Right lobe of liver (tissue), 6 donors: ENCODE measurements at regions not wholly inside any gene's neighbourhood (a gene's known extent, or its start where the extent isn't known, plus 50 kb on each side); places are given as distances from the start of the nearest gene placed in this dataset.

Experiments used
- ATAC-seq, 4 donors: fragments of 200-7000 bp; cut with Tn5 transposase; one replicate each; pipeline ENCODE4 v1.9.1; 2020; ENCODE audit warnings: mild to moderate bottlenecking in 4 of 4, moderate library complexity in 4 of 4
- DNase-seq, 3 donors: peaks; one replicate each; pipeline ENCODE4 v3.0.0-alpha.2; 2020
- H3K27ac ChIP-seq, 3 donors: fragments of 200-600 bp; one replicate each; pipeline ENCODE4 v1.8.0; 2022
- H3K27me3 ChIP-seq, 2 donors: fragments of 200-600 bp; one replicate each; pipeline ENCODE4 v1.8.0; 2022
- H3K36me3 ChIP-seq, 4 donors: fragments of 200-600 bp; sonication (generic) in 1 of 4; one replicate each; pipeline versions ENCODE4 v1.5.1 to v1.8.0; 2017 to 2022; ENCODE audit warnings: control low read depth in 1 of 4
- H3K4me1 ChIP-seq, 4 donors: fragments of 200-600 bp; sonication (generic) in 1 of 4; one replicate each; pipeline versions ENCODE4 v1.5.1 to v1.8.0; 2017 to 2022; ENCODE audit warnings: control low read depth in 1 of 4
- H3K4me3 ChIP-seq, 3 donors: fragments of 200-600 bp; one replicate each; pipeline ENCODE4 v1.8.0; 2022
- H3K9me3 ChIP-seq, 4 donors: fragments of 200-600 bp; sonication (generic) in 1 of 4; one replicate each; pipeline versions ENCODE4 v1.5.1 to v1.8.0; 2017 to 2022; ENCODE audit warnings: control low read depth in 1 of 4
- CTCF ChIP-seq, 4 donors: fragments of 200-600 bp in 3 of 4; fragments of 450-650 bp in 1 of 4; IDR thresholded peaks; one replicate each; pipeline versions ENCODE4 v1.5.1 to v1.8.0; 2016 to 2022; ENCODE audit warnings: antibody characterized with exemption in 4 of 4, mild to moderate bottlenecking in 2 of 4
- POLR2A ChIP-seq: fragments of 450-650 bp; IDR thresholded peaks from one replicate; pipeline ENCODE4 v1.6.1; 2017; ENCODE audit warnings: antibody characterized with exemption, mild to moderate bottlenecking
- WGBS: methylation state at CpG from one replicate; pipeline ENCODE4 v1.1.6; 2018; ENCODE audit warnings: low coverage, low lambda C conversion rate; ENCODE audit not compliant: insufficient coverage; ENCODE audit errors: missing lambda C conversion rate; 5-methylcytosine and 5-hydroxymethylcytosine counted together
- intact Hi-C, 2 donors: fragments of 100-400 bp; cut with DNase I; formaldehyde crosslinking; loops; one replicate each; pipeline versions ENCODE4 v1.11.2 to v1.14.1; 2022
- donor health status: DM: no; HTN: yes; CAD: no.
- donor health status: DM: no; HTN: no; CAD: no.
- donor health status: DM: no; HTN: no; CAD: no.
- donor health status: DM: no; HTN: yes; CAD: no.
- donor health status: DM: no; HTN: yes; CAD: no.

DNA sequence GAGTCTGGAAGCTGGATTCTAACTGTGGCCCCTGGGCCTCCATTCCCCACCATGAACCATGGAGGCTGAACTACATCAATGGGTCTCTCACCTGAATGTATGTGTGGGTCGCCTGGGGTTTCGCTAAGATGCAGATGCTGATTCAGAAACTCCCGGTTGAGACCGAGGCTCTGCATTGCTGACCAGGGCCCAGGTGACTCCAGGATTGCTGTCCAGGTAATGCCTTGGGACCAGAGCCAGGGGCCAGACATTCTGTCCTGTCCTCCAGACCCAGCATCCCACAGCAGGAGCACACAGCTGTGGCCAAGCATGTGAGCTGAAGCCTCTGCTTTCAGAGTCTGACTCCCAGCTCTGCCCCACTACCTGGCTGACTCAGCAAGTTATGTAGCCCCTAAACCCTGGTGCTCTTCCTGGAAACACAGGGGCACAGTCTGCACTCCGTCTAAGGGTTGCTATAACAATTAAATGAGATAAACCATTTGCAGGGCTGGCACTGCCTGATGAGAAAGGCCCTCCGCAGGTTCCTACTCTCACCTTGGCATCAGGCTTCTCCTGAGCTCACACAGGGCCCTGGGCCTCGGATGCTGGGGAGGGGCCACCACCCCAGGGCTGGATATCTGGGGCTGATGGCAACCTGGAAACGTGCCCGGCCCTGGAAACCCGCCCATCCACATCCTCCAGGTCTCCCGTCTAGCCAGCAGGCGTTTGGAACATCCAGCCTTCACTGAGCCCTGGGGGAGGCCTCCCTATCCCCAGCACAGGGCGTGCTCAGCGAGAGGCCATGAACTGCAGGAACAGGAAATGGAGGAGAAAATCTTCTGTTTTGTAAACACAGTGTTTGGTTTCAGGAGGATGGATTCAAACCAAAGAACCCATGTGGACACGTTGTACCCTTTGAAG, 175.7 kb downstream of the DLL1 start:
- peak in 3 of 4 donors; percentile 22 to 67 (median 64) for ATAC-seq

GRCh38 chr6:170114187-170114945, 176.5 kb downstream of the DLL1 start:
- Histone ChIP-seq H3K27ac (no peak overlapping the region), H3K36me3 (no peaks in the 10 kb centered on the region), H3K4me3 (no peak overlapping the region), H3K4me1 (no peaks in the 10 kb centered on the region), H3K27me3 (no peaks in the 10 kb centered on the region), H3K9me3 (no peaks in the 10 kb centered on the region)
- 80% methylated on average over 9 of the region's 9 CpGs for WGBS
- ATAC-seq: no peak
- no peak for TF ChIP-seq POLR2A
- TF ChIP-seq CTCF (IDR thresholded peaks at IDR 0.05): no peak
- peak in 2 of 3 donors; percentile 18 to 23 for DNase-seq
- intact Hi-C loops: no loop called here

More for the DNA sequence above, 175.7 kb downstream of the DLL1 start:
- WGBS: 47% methylated on average over 2 of the region's 15 CpGs
- intact Hi-C loops: no loop called here
- Histone ChIP-seq H3K36me3 (no peaks in the 10 kb centered on the region), H3K9me3 (no peaks in the 10 kb centered on the region), H3K27me3 (no peaks in the 10 kb centered on the region), H3K4me1 (no peaks in the 10 kb centered on the region), H3K27ac (no peak overlapping the region), H3K4me3 (no peak overlapping the region)
- TF ChIP-seq POLR2A (no peak), CTCF (IDR thresholded peaks at IDR 0.05) (no peak)
- DNase-seq: peak in 2 of 3 donors; percentile 45 to 51

DNA sequence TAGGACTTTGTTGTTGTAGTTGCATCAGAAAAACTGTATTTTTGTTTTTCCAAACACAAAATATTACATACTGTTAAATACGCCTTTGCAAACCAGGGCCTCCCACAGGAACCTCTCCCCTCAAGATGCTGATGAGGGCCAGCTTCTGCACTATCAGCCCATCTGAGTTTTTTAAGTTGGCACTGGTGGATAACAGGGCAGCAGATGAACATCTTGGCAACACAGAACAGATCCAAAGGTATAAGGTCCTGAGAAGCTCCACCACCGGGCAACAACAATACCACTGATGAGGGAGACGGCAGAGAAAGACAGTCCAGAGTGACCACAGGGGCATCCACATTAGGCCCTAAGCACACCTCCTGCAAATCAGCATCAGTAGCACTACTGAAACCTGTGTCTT, 177.7 kb downstream of the DLL1 start:
- H3K27ac ChIP-seq: no peak overlapping the region
- H3K4me3 ChIP-seq: no peak overlapping the region
- H3K36me3 ChIP-seq: no peaks in the 10 kb centered on the region
- no peak for TF ChIP-seq CTCF (IDR thresholded peaks at IDR 0.05)
- no peak for TF ChIP-seq POLR2A
- no peaks in the 10 kb centered on the region for H3K27me3 ChIP-seq
- H3K4me1 ChIP-seq: no peaks in the 10 kb centered on the region
- 84% methylated on average over 2 of the region's 3 CpGs for WGBS
- ATAC-seq (no peak), DNase-seq (peak in 2 of 3 donors; percentile 9 to 15)
- no peaks in the 10 kb centered on the region for H3K9me3 ChIP-seq
- intact Hi-C loops: no loop called here

- peak in 1 of 3 donors; percentile 26 for DNase-seq
- Histone ChIP-seq H3K4me3 (no peak overlapping the region), H3K27me3 (no peaks in the 10 kb centered on the region), H3K4me1 (no peaks in the 10 kb centered on the region), H3K36me3 (no peaks in the 10 kb centered on the region), H3K27ac (no peak overlapping the region), H3K9me3 (no peaks in the 10 kb centered on the region)
- no peak for TF ChIP-seq POLR2A
- TF ChIP-seq CTCF (IDR thresholded peaks at IDR 0.05): no peak
- no peak for ATAC-seq
- 90% methylated on average over 2 of the region's 4 CpGs for WGBS
- intact Hi-C loops: no loop called here
These were observed 178.4 kb downstream of the DLL1 start for GRCh38 chr6:170112583-170112860.
